Activated T-cell treated with anti-CD3 and anti-CD28 coated beads, Interleukin-2, amount 50 U/mL, for 72 hours (primary cell): ENCODE measurements at regions not wholly inside any gene's neighbourhood (a gene's known extent, or its start where the extent isn't known, plus 50 kb on each side); places are given as distances from the start of the nearest gene placed in this dataset.

Experiments
- ATAC-seq, 2 donors: fragments of 150-1000 bp; cut with Tn5 transposase; replicated peaks in 1 of 2; 2 replicates each; pipeline ENCODE4 v1.10.0; 2021; ENCODE audit warnings: moderate library complexity in 2 of 2, mild to moderate bottlenecking in 1 of 2
- DNase-seq, 2 donors: peaks; one replicate each; pipeline ENCODE4 v3.0.0; 2021 to 2022; ENCODE audit warnings: mixed read lengths in 1 of 2
- H3K27ac Mint-ChIP-seq: one replicate; pipeline ENCODE4 v1.8.0; 2022; ENCODE audit warnings: mild to moderate bottlenecking, moderate library complexity, mixed read lengths
- H3K27me3 Mint-ChIP-seq: one replicate; pipeline ENCODE4 v1.8.0; 2022; ENCODE audit warnings: low read depth, mixed read lengths
- H3K36me3 Mint-ChIP-seq, 2 donors: one replicate each; pipeline ENCODE4 v1.8.0; 2022; ENCODE audit warnings: mixed read lengths in 2 of 2, mild to moderate bottlenecking in 1 of 2; ENCODE audit not compliant: insufficient read depth in 2 of 2
- H3K4me1 Mint-ChIP-seq: one replicate; pipeline ENCODE4 v1.8.0; 2022; ENCODE audit warnings: low read depth, mixed read lengths
- H3K4me3 Mint-ChIP-seq, 2 donors: one replicate each; pipeline ENCODE4 v1.8.0; 2022; ENCODE audit warnings: mild to moderate bottlenecking in 2 of 2, mixed read lengths in 2 of 2, moderate library complexity in 2 of 2
- H3K9me3 Mint-ChIP-seq, 2 donors: one replicate each; pipeline ENCODE4 v1.8.0; 2022; ENCODE audit warnings: mixed read lengths in 2 of 2

DNA sequence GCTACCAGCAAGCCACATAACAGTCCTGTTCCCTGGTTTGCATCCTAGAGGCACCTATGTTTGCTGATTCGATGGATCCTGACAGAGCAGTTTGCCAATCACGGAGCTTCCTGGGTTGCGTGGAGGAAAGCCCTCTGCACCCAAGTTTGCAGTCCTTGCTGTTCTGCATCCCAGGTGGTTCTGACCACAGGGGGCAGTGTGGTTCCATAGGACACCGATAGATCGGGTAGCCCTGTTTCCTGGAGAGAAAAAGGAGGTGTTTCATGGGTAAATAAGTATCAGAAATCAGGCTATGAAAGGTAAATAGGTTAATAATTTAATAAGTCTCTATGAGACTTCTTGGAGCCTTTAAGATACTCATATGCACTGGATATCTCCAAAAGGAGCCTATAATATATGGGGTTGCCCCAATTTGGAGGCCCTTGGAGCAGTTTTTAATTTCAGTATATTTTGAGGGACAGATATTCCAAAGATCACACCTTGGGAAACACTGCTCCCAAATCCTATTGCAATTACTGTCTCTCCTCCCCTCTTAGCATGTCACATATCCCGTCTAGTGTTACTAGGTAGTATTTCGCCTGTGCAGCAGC lies 194.6 kb upstream of the TPM1 start:
- H3K9me3 Mint-ChIP-seq: no peaks in the 10 kb centered on the region
- no peaks in the 10 kb centered on the region for H3K4me1 Mint-ChIP-seq
- H3K27me3 Mint-ChIP-seq: peaks cover 6% of the 10 kb centered on the region
- no peak overlapping the region for H3K4me3 Mint-ChIP-seq
- ATAC-seq (peak in 1 of 2 donors; percentile 38), DNase-seq (peak; percentile 57 to 61)
- H3K27ac Mint-ChIP-seq: no peak overlapping the region
- no peaks in the 10 kb centered on the region for H3K36me3 Mint-ChIP-seq

DNA sequence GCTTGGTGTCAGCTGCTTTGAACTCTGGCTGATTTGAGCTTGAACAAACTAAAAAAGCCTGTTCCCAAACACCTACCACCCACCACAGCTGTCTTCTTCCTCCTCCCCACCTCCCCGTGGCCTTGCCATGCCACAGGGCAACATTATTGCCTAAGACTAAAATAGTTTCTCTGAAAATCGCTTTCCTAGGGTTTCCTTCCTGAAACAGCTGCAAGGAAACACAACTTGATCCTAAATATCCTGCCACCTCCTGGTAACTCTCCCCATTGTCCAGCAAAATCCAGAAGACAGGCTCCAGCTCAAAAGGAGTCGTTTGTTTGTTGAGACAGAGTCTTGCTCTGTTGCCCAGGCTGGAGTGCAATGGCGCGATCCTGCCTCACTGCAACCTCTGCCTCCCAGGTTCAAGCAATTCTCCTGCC lies 193.9 kb upstream of the TPM1 start:
- H3K9me3 Mint-ChIP-seq: no peaks in the 10 kb centered on the region
- H3K4me1 Mint-ChIP-seq: no peaks in the 10 kb centered on the region
- no peaks in the 10 kb centered on the region for H3K36me3 Mint-ChIP-seq
- peaks cover 6% of the 10 kb centered on the region for H3K27me3 Mint-ChIP-seq
- ATAC-seq (no peak), DNase-seq (no peak)
- H3K4me3 Mint-ChIP-seq: no peak overlapping the region
- H3K27ac Mint-ChIP-seq: no peak overlapping the region

DNA sequence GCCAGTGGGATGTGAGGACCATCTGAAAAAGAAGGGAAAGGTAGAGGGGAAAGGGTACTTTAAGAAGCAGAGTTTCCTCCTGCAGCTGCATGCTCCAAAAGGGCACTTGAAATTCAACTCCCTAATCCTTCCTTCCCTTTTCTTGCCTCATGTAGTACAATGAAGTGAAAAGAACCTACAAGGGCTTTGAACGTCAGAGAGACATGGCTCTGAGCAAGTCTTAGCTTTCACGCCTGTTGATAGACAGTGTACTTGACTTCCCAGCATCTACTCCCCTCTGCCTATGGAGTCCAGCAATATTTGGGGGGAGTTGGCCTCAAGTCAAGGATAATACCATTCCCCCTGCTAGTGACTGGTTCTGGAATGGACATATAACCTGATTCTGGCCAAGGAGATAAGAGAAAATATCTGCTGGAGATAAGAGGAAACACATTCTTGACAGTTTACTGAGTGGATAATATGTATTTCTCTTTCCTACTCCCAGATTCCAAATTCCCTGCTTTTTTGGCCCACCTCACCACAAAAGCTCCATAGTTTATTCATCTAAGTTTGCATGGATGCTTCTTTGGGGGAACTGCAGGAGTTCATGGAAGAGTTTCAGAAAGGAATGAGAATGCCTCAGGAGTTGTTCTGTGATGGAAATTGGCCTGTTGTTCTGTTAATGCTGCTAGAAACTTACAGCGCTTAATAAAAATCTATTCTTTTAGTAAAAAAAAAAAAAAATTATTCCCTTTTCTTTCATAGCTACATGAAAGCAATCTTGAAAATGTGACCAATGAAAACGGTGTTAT lies 193.0 kb upstream of the TPM1 start:
- Mint-ChIP-seq H3K36me3 (no peaks in the 10 kb centered on the region), H3K27me3 (peaks cover 6% of the 10 kb centered on the region), H3K4me1 (no peaks in the 10 kb centered on the region), H3K4me3 (no peak overlapping the region), H3K9me3 (no peaks in the 10 kb centered on the region), H3K27ac (no peak overlapping the region)
- ATAC-seq (no peak), DNase-seq (no peak)

DNA sequence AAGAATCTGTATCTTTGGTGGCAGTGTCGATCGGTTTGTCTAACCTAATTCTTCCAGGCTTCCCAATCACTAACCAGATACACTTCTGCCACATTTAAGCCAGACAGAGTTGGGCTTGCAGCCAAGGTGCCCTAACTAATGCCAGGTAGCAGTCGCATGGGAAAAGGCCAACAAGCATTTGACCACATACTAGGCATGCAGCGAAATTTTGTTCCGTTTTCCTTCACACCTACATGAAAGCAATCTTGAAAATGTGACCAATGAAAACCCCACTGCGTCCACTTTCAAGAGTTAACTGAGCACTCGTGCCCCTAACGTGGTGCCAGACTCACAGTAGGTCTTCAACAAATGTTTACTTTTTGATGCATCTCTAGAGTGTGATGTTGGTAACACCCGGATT lies 192.2 kb upstream of the TPM1 start:
- ATAC-seq: no peak
- no peak overlapping the region for H3K27ac Mint-ChIP-seq
- no peaks in the 10 kb centered on the region for H3K36me3 Mint-ChIP-seq
- no peaks in the 10 kb centered on the region for H3K4me1 Mint-ChIP-seq
- peaks cover 6% of the 10 kb centered on the region for H3K27me3 Mint-ChIP-seq
- no peaks in the 10 kb centered on the region for H3K9me3 Mint-ChIP-seq
- DNase-seq: no peak
- no peak overlapping the region for H3K4me3 Mint-ChIP-seq

DNA sequence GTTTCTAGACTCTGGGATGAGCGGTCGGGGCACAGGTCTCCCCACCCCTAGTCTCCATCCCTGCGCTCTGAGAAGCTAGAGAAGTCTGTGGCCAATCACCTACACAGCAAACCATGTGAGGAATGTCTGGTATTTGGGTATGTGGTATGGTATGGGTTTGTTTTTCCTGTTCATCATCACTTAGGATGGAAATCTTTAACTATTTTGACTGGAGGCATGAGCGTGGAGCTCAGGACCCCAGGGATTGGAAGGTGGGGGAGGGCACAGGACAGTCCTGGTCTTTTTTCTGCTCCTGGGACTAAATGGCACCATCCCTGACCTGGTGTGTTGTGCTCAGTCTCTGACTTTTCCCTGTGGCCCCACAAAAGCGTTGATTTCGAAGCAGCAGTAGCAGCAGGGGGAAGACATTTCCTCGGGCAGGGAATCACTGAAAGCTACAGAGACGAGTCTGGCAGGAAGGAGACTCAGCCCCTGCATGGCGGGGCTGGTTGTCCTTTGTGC lies 191.7 kb upstream of the TPM1 start:
- no peaks in the 10 kb centered on the region for H3K4me1 Mint-ChIP-seq
- no peak for ATAC-seq
- no peak for DNase-seq
- no peaks in the 10 kb centered on the region for H3K36me3 Mint-ChIP-seq
- no peaks in the 10 kb centered on the region for H3K9me3 Mint-ChIP-seq
- peaks cover 6% of the 10 kb centered on the region for H3K27me3 Mint-ChIP-seq
- H3K27ac Mint-ChIP-seq: no peak overlapping the region
- no peak overlapping the region for H3K4me3 Mint-ChIP-seq

DNA sequence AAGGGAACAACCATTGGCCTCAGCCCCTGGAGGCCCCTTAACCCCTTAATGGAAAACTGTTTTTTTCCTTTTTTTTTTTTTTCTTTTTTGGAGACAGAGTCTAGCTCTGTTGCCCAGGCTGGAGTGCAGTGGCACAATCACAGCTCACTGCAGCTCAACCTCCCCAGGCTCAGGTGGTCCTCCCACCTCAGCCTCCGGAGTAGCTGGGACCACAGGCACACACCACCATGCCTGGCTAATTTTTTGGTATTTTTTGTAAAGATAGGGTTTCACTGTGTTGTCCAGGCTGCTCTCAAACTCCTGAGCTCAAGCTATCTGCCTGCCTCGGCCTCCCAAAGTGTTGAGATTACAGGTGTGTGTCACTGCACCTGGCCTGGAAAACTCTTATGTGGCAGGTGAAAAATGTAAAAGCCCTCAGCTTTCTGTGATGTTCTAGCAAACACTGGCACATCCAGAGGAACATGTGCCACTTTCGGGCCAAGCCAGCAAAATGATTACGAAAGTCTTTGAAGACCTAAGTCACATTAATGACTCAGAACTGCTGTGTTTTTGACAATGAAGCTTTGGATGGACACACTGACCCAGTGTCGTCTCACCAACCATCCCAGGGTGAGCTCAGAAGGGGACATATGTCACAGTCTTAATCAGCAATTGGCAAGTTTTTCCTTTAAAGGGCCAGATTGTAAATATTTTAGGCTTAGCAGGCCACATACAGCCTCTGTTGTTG lies 189.3 kb upstream of the TPM1 start:
- Mint-ChIP-seq H3K36me3 (no peaks in the 10 kb centered on the region), H3K4me3 (no peak overlapping the region), H3K27me3 (peaks cover 10% of the 10 kb centered on the region), H3K9me3 (no peaks in the 10 kb centered on the region), H3K27ac (no peak overlapping the region), H3K4me1 (peaks cover 9% of the 10 kb centered on the region)
- ATAC-seq: no peak
- no peak for DNase-seq

DNA sequence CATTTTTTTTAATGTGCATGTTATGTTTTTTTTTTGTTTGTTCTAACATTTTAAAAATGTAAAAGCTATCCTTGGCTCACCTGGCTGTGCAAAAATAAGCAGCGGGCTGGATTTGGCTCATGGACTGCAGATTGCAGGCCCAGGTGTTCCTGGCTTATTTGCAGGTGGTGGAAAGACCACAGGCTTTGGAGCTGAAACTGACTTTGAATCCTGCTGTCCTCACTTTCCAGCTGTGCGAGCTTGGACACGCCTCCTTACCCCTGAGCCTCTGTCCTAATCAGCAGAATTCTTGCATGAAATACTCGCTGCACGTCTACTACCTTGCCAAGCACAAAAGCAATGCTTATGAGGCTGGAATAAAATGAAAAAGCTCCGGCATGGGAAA lies 188.7 kb upstream of the TPM1 start:
- H3K27ac Mint-ChIP-seq: no peak overlapping the region
- ATAC-seq: no peak
- no peak overlapping the region for H3K4me3 Mint-ChIP-seq
- H3K4me1 Mint-ChIP-seq: peaks cover 9% of the 10 kb centered on the region
- no peaks in the 10 kb centered on the region for H3K36me3 Mint-ChIP-seq
- H3K9me3 Mint-ChIP-seq: no peaks in the 10 kb centered on the region
- H3K27me3 Mint-ChIP-seq: peaks cover 11% of the 10 kb centered on the region
- no peak for DNase-seq

DNA sequence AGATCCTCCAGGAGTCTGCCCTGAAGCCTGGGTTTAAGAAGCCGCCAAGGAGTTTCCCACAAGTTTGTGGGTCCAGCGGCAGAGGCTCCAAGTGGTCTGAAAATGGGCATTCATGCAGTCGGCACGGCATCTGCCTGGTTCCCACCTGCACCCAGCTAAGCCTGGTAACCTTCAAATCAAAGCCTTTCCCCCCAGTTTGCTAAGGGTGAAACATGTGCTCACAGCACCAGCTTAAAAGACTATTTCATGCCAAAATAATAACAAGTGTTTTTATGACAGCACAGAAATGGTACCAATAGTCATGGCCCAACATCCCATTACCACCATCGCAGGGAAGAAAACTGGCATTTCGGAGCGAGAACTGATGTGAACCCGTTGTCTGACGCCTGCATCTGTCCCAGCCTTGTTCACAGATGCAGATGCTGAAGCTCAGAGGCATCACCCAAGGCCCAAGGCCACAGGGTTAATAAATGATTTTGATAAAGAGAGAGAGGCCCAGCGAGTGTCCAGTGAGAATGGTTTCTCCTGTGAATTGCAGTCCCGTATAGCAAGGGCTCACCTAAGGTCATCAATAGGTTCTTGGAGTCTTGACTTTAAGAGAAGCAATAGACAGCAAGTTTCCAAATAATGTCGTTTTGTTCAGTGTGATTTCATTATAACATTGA lies 188.0 kb upstream of the TPM1 start:
- DNase-seq: no peak
- H3K36me3 Mint-ChIP-seq: peaks cover 0 to under 1% of the 10 kb centered on the region in 2 donors
- H3K27ac Mint-ChIP-seq: no peak overlapping the region
- H3K9me3 Mint-ChIP-seq: no peaks in the 10 kb centered on the region
- H3K27me3 Mint-ChIP-seq: peaks cover 14% of the 10 kb centered on the region
- H3K4me1 Mint-ChIP-seq: peaks cover 9% of the 10 kb centered on the region
- H3K4me3 Mint-ChIP-seq: no peak overlapping the region
- ATAC-seq: no peak

DNA sequence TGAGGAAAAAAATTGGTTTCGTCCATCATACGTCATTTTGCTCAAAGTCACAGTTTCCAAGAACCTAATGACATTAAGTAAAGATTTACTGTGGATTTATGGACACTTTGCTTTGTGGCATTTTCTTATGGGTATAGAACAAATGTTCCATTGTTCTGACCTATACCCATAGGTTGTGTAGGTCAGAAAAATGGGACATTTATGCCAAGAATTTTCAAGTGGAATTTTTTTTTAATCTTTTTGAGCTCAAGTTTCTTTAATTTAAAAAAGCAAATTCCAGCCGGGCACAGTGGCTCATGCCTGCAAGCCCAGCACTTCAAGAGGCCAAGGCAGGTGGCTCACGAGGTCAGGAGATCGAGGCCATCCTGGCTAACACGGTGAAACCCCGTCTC lies 187.5 kb upstream of the TPM1 start:
- Mint-ChIP-seq H3K36me3 (peaks cover 0 to 2% of the 10 kb centered on the region in 2 donors), H3K4me3 (no peak overlapping the region), H3K27me3 (peaks cover 18% of the 10 kb centered on the region), H3K4me1 (peaks cover 9% of the 10 kb centered on the region), H3K9me3 (no peaks in the 10 kb centered on the region), H3K27ac (no peak overlapping the region)
- DNase-seq (no peak), ATAC-seq (no peak)

DNA sequence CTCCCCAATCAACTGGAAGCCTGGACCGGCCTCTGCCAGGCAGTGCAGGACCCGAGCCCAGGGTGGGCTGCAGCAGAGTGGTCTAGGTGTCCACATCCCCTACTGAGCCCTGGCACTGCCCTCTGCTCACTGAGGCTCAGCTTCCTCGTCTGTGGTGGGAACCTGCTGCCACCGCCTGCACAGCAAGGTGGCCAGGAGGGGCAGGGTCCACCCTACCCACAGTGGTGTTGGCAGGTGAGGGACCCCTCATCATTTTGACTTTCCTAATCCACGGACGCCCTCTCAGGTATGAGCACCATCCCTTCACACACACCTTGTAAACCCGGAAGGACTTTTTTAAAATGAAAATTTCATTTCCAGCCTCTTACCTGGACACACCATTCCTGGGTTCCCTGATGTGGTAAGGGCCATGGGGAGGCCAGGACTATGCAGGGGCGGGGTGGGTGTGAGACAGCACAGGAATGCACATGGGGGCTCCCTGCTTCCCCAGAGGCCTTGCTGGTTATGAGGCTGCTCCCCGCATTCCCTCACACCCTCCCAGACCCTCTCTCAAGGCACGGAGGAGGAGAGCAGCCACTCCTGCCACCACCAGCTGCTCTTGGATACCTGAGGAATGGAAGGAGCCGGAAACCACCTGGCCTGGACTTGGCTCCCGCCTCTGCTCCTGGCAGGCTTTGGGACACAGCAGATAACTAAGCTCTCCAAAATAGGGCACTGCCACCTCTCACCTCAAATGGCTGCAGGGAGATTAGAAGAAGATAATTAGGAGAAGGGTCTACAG lies 185.9 kb upstream of the TPM1 start:
- no peak for ATAC-seq
- DNase-seq: no peak
- Mint-ChIP-seq H3K4me3 (no peak overlapping the region), H3K27me3 (peaks cover 18% of the 10 kb centered on the region), H3K36me3 (peaks cover 0 to 2% of the 10 kb centered on the region in 2 donors), H3K4me1 (peaks cover 9% of the 10 kb centered on the region), H3K27ac (no peak overlapping the region), H3K9me3 (peaks cover 0 to 2% of the 10 kb centered on the region in 2 donors)

DNA sequence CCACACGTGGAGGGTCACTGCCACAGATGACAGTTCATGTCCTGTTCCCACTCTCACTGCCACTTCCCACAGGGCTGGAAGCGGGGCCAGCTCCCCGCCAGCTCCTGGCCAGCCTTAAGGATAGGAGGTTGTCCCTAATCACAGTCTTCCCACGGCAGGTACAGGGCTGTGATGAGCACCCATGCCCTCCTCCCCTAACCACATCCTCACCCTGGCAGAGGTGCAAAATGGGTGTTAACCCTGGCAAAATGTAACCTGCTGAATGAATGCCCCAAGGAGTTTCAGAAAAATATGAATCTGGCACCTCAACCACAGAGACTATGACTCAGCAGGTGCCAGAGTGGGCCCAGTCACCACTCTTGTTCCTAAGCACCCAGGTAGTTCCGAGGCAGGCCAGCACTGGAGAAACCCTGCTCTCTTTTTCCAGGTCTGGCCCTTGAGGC lies 185.1 kb upstream of the TPM1 start:
- peak; percentile 13 to 19 for DNase-seq

DNA sequence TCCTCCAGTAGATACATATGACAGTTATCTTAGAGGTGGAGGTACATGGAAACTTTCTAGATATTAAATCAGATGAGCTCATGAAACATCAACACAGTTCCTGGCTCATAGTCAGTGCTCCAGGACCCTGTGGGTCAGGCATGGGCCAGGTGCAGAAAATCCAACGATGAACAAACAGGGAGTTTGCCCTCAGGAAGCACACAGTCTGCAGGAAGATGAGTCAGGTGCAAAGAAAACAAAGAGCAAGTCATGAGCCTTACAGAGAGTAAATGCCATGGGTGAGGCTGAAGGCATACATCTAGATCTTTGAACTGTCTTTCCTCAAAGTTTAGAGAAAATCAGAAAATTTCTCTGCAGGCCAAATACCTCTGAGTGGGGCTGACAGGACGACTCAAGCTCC lies 184.2 kb upstream of the TPM1 start:
- ATAC-seq (no peak), DNase-seq (no peak)
- Mint-ChIP-seq H3K4me1 (peaks cover 9% of the 10 kb centered on the region), H3K36me3 (peaks cover 0 to 2% of the 10 kb centered on the region in 2 donors), H3K27ac (no peak overlapping the region), H3K9me3 (peaks cover 0 to 2% of the 10 kb centered on the region in 2 donors), H3K27me3 (peaks cover 25% of the 10 kb centered on the region), H3K4me3 (no peak overlapping the region)

More for the DNA sequence above, 185.1 kb upstream of the TPM1 start:
- Mint-ChIP-seq H3K9me3 (peaks cover 0 to 2% of the 10 kb centered on the region in 2 donors), H3K4me1 (peaks cover 9% of the 10 kb centered on the region), H3K36me3 (peaks cover 0 to 2% of the 10 kb centered on the region in 2 donors), H3K4me3 (no peak overlapping the region), H3K27me3 (peaks cover 18% of the 10 kb centered on the region), H3K27ac (no peak overlapping the region)
- ATAC-seq: peak; percentile 61 to 81
